ENCODE measurements at regions not wholly inside any gene's neighbourhood (a gene's known extent, or its start where the extent isn't known, plus 50 kb on each side); places are given as distances from the start of the nearest gene placed in this dataset.
"Not testable (repeated sequence)": the region's sequence is repeated elsewhere in the genome, so short reads cannot be mapped to it uniquely, and the experiment has no call there.

DNA sequence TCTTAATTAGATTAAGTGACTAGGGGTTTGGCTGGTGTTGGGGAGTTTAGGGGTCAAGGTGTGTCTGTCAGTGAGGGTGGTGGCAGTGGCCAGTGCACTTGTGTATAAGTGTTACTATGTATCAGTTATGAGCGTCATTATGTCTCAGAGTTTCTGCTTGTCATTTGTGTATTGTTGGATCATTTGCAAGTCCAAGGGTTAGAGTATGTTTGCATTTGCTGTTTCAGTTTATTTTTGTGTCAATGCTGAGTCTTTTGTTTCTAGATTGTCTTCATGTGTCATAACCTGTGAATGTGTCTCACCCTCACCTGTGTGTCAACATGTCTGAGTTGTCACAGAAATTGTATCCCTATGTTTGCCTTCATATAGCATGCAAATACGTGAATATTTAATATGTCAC lies 97.5 kb upstream of the PAX2 start:
- H3K36me3 ChIP-seq (ENCODE audit: control insufficient read depth in 2 of 2, insufficient read depth in 1 of 2, low read length in 2 of 2): no peaks in the 10 kb centered on the region
- CTCF ChIA-PET: interaction anchor here (0.7 kb wide), 1 partner anchor 7 kb away, joined by 3 read pairs; no protein-coding TSS in a partner anchor
- 0 out of 2 replicates have a peak, but pooled peaks have one; percentile 18 for TF ChIP-seq ZNF133 (tag by site-specific recombination; IDR thresholded peaks at IDR 0.05)
- TF ChIP-seq ZNF664 (tag by site-specific recombination; IDR thresholded peaks at IDR 0.05): no peak
- POLR2A ChIA-PET: no interaction called here
- no peaks in the 10 kb centered on the region for H3K4me1 ChIP-seq (ENCODE audit: control insufficient read depth, insufficient read depth, low read length)
- no peak overlapping the region for H3K27ac ChIP-seq (ENCODE audit: extremely low read depth, low read depth, low read length)
- H3K9me3 ChIP-seq (ENCODE audit: control insufficient read depth, insufficient read depth, low read depth, low read length): no peaks in the 10 kb centered on the region
- H3K4me3 ChIP-seq (ENCODE audit: low read depth, low read length): no peak overlapping the region

GRCh38 chr10:100650693-100651092 lies 94.7 kb upstream of the PAX2 start:
- ChIA-PET CTCF (no interaction called here), POLR2A (no interaction called here)
- TF ChIP-seq ZNF76 (tag by site-specific recombination; IDR thresholded peaks at IDR 0.05; ENCODE audit: borderline replicate concordance, low read depth) (no peak), ZNF626 (tag by site-specific recombination; IDR thresholded peaks at IDR 0.05) (no peak), KLF8 (tag by site-specific recombination; IDR thresholded peaks at IDR 0.05) (0 out of 2 replicates have a peak, but pooled peaks have one; percentile 18), ZBTB44 (tag by site-specific recombination; IDR thresholded peaks at IDR 0.05) (no peak), ZFHX2 (tag by site-specific recombination; conservative IDR thresholded peaks at IDR 0.05) (peak; percentile 50), ATF2 (tag by site-specific recombination; IDR thresholded peaks at IDR 0.05; ENCODE audit: low read depth) (no peak), ZBTB48 (tag by site-specific recombination; IDR thresholded peaks at IDR 0.05) (no peak), ZNF302 (tag by site-specific recombination; IDR thresholded peaks at IDR 0.05; ENCODE audit: low read depth) (no peak), TRIM28 (IDR thresholded peaks at IDR 0.05; ENCODE audit: borderline replicate concordance, low read length) (no peak), ZNF18 (tag by site-specific recombination; IDR thresholded peaks at IDR 0.05) (peak; percentile 61; the same call in 1 of the 2 replicates), ZNF174 (tag by site-specific recombination; IDR thresholded peaks at IDR 0.05) (no peak), FEZF1 (tag by site-specific recombination; IDR thresholded peaks at IDR 0.05) (0 out of 2 replicates have a peak, but pooled peaks have one; percentile 37), ZIC2 (tag by site-specific recombination; IDR thresholded peaks at IDR 0.05) (no peak), ZFP69B (tag by site-specific recombination; IDR thresholded peaks at IDR 0.05) (no peak)
- Histone ChIP-seq H3K4me3 (ENCODE audit: low read depth, low read length) (no peak overlapping the region), H3K27ac (ENCODE audit: extremely low read depth, low read depth, low read length) (no peak overlapping the region), H3K36me3 (ENCODE audit: control insufficient read depth in 2 of 2, insufficient read depth in 1 of 2, low read length in 2 of 2) (no peaks in the 10 kb centered on the region), H3K9me3 (ENCODE audit: control insufficient read depth, insufficient read depth, low read depth, low read length) (no peaks in the 10 kb centered on the region), H3K4me1 (ENCODE audit: control insufficient read depth, insufficient read depth, low read length) (peaks cover 6% of the 10 kb centered on the region)

GRCh38 chr10:100651099-100651498 lies 94.3 kb upstream of the PAX2 start:
- H3K4me1 ChIP-seq (ENCODE audit: control insufficient read depth, insufficient read depth, low read length); H3K9me3 ChIP-seq (ENCODE audit: control insufficient read depth, insufficient read depth, low read depth, low read length); H3K27ac ChIP-seq (ENCODE audit: extremely low read depth, low read depth, low read length); H3K4me3 ChIP-seq (ENCODE audit: low read depth, low read length); CTCF ChIA-PET; POLR2A ChIA-PET; H3K36me3 ChIP-seq (ENCODE audit: control insufficient read depth in 2 of 2, insufficient read depth in 1 of 2, low read length in 2 of 2): not testable (repeated sequence)

All from HEK293 (cell line).